Endothelial cell (in vitro differentiated cells): ENCODE measurements at regions not wholly inside any gene's neighbourhood (a gene's known extent, or its start where the extent isn't known, plus 50 kb on each side); places are given as distances from the start of the nearest gene placed in this dataset.

Experiments
- DNase-seq: peaks from one replicate; pipeline ENCODE4 v3.0.0; 2021; ENCODE audit warnings: low spot score
- H3K27ac Mint-ChIP-seq: one replicate; pipeline ENCODE4 v1.8.0; 2021; ENCODE audit warnings: mixed read lengths, inconsistent platforms; ENCODE audit not compliant: unreplicated experiment
- H3K27me3 Mint-ChIP-seq: one replicate; pipeline ENCODE4 v1.8.0; 2021; ENCODE audit warnings: mild to moderate bottlenecking, moderate library complexity, mixed read lengths, inconsistent platforms; ENCODE audit not compliant: unreplicated experiment
- H3K36me3 Mint-ChIP-seq: one replicate; pipeline ENCODE4 v1.8.0; 2021; ENCODE audit warnings: mild to moderate bottlenecking, low read depth, mixed read lengths, inconsistent platforms; ENCODE audit not compliant: unreplicated experiment
- H3K4me1 Mint-ChIP-seq: one replicate; pipeline ENCODE4 v1.8.0; 2021; ENCODE audit warnings: mild to moderate bottlenecking, mixed read lengths, inconsistent platforms; ENCODE audit not compliant: unreplicated experiment
- H3K4me3 Mint-ChIP-seq: one replicate; pipeline ENCODE4 v1.8.0; 2021; ENCODE audit warnings: mild to moderate bottlenecking, mixed read lengths, inconsistent platforms; ENCODE audit not compliant: unreplicated experiment
- H3K9me3 Mint-ChIP-seq: one replicate; pipeline ENCODE4 v1.8.0; 2021; ENCODE audit warnings: mixed read lengths, inconsistent platforms; ENCODE audit not compliant: unreplicated experiment
- CTCF ChIP-seq: fragments of 200-600 bp; sonication (generic); IDR thresholded peaks from one replicate; pipeline ENCODE4 v1.5.0; 2021; ENCODE audit warnings: antibody characterized with exemption; ENCODE audit not compliant: unreplicated experiment

- H3K9me3 Mint-ChIP-seq = no peaks in the 10 kb centered on the region
Observed at GRCh38 chr1:208634346-208635140, 390.4 kb upstream of the PLXNA2 start.

GRCh38 chr1:208637181-208637580 is 393.0 kb upstream of the PLXNA2 start:
- Mint-ChIP-seq H3K27ac (no peak overlapping the region), H3K27me3 (no peaks in the 10 kb centered on the region), H3K9me3 (no peaks in the 10 kb centered on the region), H3K36me3 (no peaks in the 10 kb centered on the region), H3K4me3 (no peak overlapping the region), H3K4me1 (no peaks in the 10 kb centered on the region)
- no peak for TF ChIP-seq CTCF
- DNase-seq = no peak

More at GRCh38 chr1:208634346-208635140, 390.4 kb upstream of the PLXNA2 start:
- no peak for DNase-seq
- Mint-ChIP-seq H3K4me1 (no peaks in the 10 kb centered on the region), H3K27me3 (no peaks in the 10 kb centered on the region), H3K4me3 (no peak overlapping the region), H3K27ac (no peak overlapping the region), H3K36me3 (no peaks in the 10 kb centered on the region)
- TF ChIP-seq CTCF = no peak

GRCh38 chr1:208639382-208639781 is 395.2 kb upstream of the PLXNA2 start:
- no peak overlapping the region for H3K27ac Mint-ChIP-seq
- H3K36me3 Mint-ChIP-seq = no peaks in the 10 kb centered on the region
- TF ChIP-seq CTCF = no peak
- no peaks in the 10 kb centered on the region for H3K9me3 Mint-ChIP-seq
- no peak for DNase-seq
- no peak overlapping the region for H3K4me3 Mint-ChIP-seq
- no peaks in the 10 kb centered on the region for H3K4me1 Mint-ChIP-seq
- no peaks in the 10 kb centered on the region for H3K27me3 Mint-ChIP-seq

GRCh38 chr1:208640295-208640694 is 396.1 kb upstream of the PLXNA2 start:
- no peak for TF ChIP-seq CTCF
- H3K36me3 Mint-ChIP-seq = no peaks in the 10 kb centered on the region
- no peak for DNase-seq
- no peaks in the 10 kb centered on the region for H3K27me3 Mint-ChIP-seq
- no peak overlapping the region for H3K27ac Mint-ChIP-seq
- no peaks in the 10 kb centered on the region for H3K4me1 Mint-ChIP-seq
- H3K9me3 Mint-ChIP-seq = no peaks in the 10 kb centered on the region
- H3K4me3 Mint-ChIP-seq = no peak overlapping the region

- TF ChIP-seq CTCF = no peak
- H3K4me3 Mint-ChIP-seq = no peak overlapping the region
Observed at GRCh38 chr1:208641579-208642280, 397.5 kb upstream of the PLXNA2 start.

More at GRCh38 chr1:208641579-208642280, 397.5 kb upstream of the PLXNA2 start:
- DNase-seq = no peak
- no peaks in the 10 kb centered on the region for H3K36me3 Mint-ChIP-seq
- no peaks in the 10 kb centered on the region for H3K4me1 Mint-ChIP-seq
- no peaks in the 10 kb centered on the region for H3K27me3 Mint-ChIP-seq
- H3K9me3 Mint-ChIP-seq = no peaks in the 10 kb centered on the region
- no peak overlapping the region for H3K27ac Mint-ChIP-seq
